HUES64 (cell line): ENCODE measurements at regions not wholly inside any gene's neighbourhood (a gene's known extent, or its start where the extent isn't known, plus 50 kb on each side); places are given as distances from the start of the nearest gene placed in this dataset.

Source experiments
- H3K27ac ChIP-seq: 2 replicates; pipeline ENCODE4 v1.7.0; 2013; ENCODE audit warnings: low read depth, low read length, inconsistent platforms
- H3K27me3 ChIP-seq: 2 replicates; pipeline ENCODE4 v1.6.1; 2013; ENCODE audit warnings: mild to moderate bottlenecking, low read length; ENCODE audit not compliant: insufficient read depth
- H3K36me3 ChIP-seq: 2 replicates; pipeline ENCODE4 v1.6.1; 2013; ENCODE audit warnings: mild to moderate bottlenecking, low read length; ENCODE audit not compliant: insufficient read depth
- H3K4me1 ChIP-seq: 2 replicates; pipeline ENCODE4 v1.6.1; 2013; ENCODE audit warnings: mild to moderate bottlenecking, low read length, moderate library complexity; ENCODE audit not compliant: insufficient read depth
- H3K4me3 ChIP-seq: 2 replicates; pipeline ENCODE4 v1.5.1; 2013; ENCODE audit warnings: mild to moderate bottlenecking, low read length, moderate library complexity
- H3K9ac ChIP-seq: 2 replicates; pipeline ENCODE4 v1.6.1; 2013; ENCODE audit warnings: mild to moderate bottlenecking, low read depth, low read length
- H3K9me3 ChIP-seq: 2 replicates; pipeline ENCODE4 v1.6.1; 2013; ENCODE audit warnings: low read depth, low read length; ENCODE audit not compliant: insufficient read depth
- WGBS: fragments of 150-250, 120-280 bp; methylation state at CpG from one replicate; pipeline ENCODE4 v1.1.7; 2013; ENCODE audit warnings: missing lambda C conversion rate; 5-methylcytosine and 5-hydroxymethylcytosine counted together

GRCh38 chr15:67892559-67893377 lies 52.9 kb upstream of the RNU6-1 start:
- H3K4me3 ChIP-seq, result no peak overlapping the region
- 100% methylated on average over 1 of the region's 2 CpGs for WGBS
- H3K36me3 ChIP-seq, result no peaks in the 10 kb centered on the region
- H3K9me3 ChIP-seq, result no peaks in the 10 kb centered on the region
- H3K27me3 ChIP-seq, result no peaks in the 10 kb centered on the region
- H3K9ac ChIP-seq, result no peak overlapping the region
- no peak overlapping the region for H3K27ac ChIP-seq
- no peaks in the 10 kb centered on the region for H3K4me1 ChIP-seq

GRCh38 chr15:67895237-67895636 lies 55.4 kb upstream of the RNU6-1 start:
- Histone ChIP-seq H3K4me1 (no peaks in the 10 kb centered on the region), H3K4me3 (no peak overlapping the region), H3K9ac (no peak overlapping the region), H3K36me3 (no peaks in the 10 kb centered on the region), H3K9me3 (no peaks in the 10 kb centered on the region), H3K27me3 (no peaks in the 10 kb centered on the region), H3K27ac (no peak overlapping the region)

GRCh38 chr15:67897646-67898339 lies 57.9 kb upstream of the RNU6-1 start:
- 78% methylated on average over 2 of the region's 3 CpGs for WGBS
- H3K27ac ChIP-seq, result no peak overlapping the region
- no peaks in the 10 kb centered on the region for H3K36me3 ChIP-seq
- no peak overlapping the region for H3K4me3 ChIP-seq
- no peaks in the 10 kb centered on the region for H3K9me3 ChIP-seq
- H3K9ac ChIP-seq, result no peak overlapping the region
- no peaks in the 10 kb centered on the region for H3K27me3 ChIP-seq
- H3K4me1 ChIP-seq, result no peaks in the 10 kb centered on the region

- Histone ChIP-seq H3K27ac (no peak overlapping the region), H3K9me3 (peaks cover 9% of the 10 kb centered on the region; the same call in 1 of the 2 replicates), H3K27me3 (no peaks in the 10 kb centered on the region), H3K4me3 (no peak overlapping the region), H3K36me3 (no peaks in the 10 kb centered on the region), H3K9ac (no peak overlapping the region), H3K4me1 (no peaks in the 10 kb centered on the region)
- WGBS, result 95% methylated on average over 9 of the region's 9 CpGs
Measured at GRCh38 chr15:67899596-67900283, 59.9 kb upstream of the RNU6-1 start.

- Histone ChIP-seq H3K27ac (no peak overlapping the region), H3K27me3 (no peaks in the 10 kb centered on the region), H3K36me3 (no peaks in the 10 kb centered on the region), H3K4me1 (no peaks in the 10 kb centered on the region), H3K9ac (no peak overlapping the region), H3K4me3 (no peak overlapping the region), H3K9me3 (peaks cover 9% of the 10 kb centered on the region; the same call in 1 of the 2 replicates)
- WGBS, result 98% methylated on average over 2 of the region's 2 CpGs
Measured at GRCh38 chr15:67900621-67901147, 60.8 kb upstream of the RNU6-1 start.

- Histone ChIP-seq H3K4me1 (no peaks in the 10 kb centered on the region), H3K9ac (no peak overlapping the region), H3K27ac (no peak overlapping the region), H3K9me3 (peaks cover 9% of the 10 kb centered on the region; the same call in 1 of the 2 replicates), H3K4me3 (no peak overlapping the region), H3K36me3 (no peaks in the 10 kb centered on the region), H3K27me3 (no peaks in the 10 kb centered on the region)
- 100% methylated on average over 1 of the region's 1 CpG for WGBS
Measured at GRCh38 chr15:67901922-67902321, 62.1 kb upstream of the RNU6-1 start.

- Histone ChIP-seq H3K9ac (no peak overlapping the region), H3K4me3 (no peak overlapping the region), H3K4me1 (no peaks in the 10 kb centered on the region), H3K9me3 (peaks cover 9% of the 10 kb centered on the region; the same call in 1 of the 2 replicates), H3K36me3 (no peaks in the 10 kb centered on the region), H3K27me3 (no peaks in the 10 kb centered on the region), H3K27ac (no peak overlapping the region; the same call in 1 of the 2 replicates)
- WGBS, result 83% methylated on average over 9 of the region's 9 CpGs
Measured at GRCh38 chr15:67902579-67903009, 62.7 kb upstream of the RNU6-1 start.

- no peaks in the 10 kb centered on the region for H3K4me1 ChIP-seq
- H3K9ac ChIP-seq, result no peak overlapping the region
- H3K4me3 ChIP-seq, result no peak overlapping the region
- peaks cover 9% of the 10 kb centered on the region; the same call in 1 of the 2 replicates for H3K9me3 ChIP-seq
- no peak overlapping the region for H3K27ac ChIP-seq
- no peaks in the 10 kb centered on the region for H3K36me3 ChIP-seq
- H3K27me3 ChIP-seq, result no peaks in the 10 kb centered on the region
Measured at GRCh38 chr15:67903708-67904107, 63.9 kb upstream of the RNU6-1 start.

GRCh38 chr15:67905628-67906027 lies 65.8 kb upstream of the RNU6-1 start:
- H3K4me3 ChIP-seq, result no peak overlapping the region
- no peaks in the 10 kb centered on the region for H3K4me1 ChIP-seq
- H3K27ac ChIP-seq, result no peak overlapping the region
- 90% methylated on average over 1 of the region's 1 CpG for WGBS
- peaks cover 17% of the 10 kb centered on the region for H3K9me3 ChIP-seq
- H3K9ac ChIP-seq, result no peak overlapping the region
- H3K36me3 ChIP-seq, result no peaks in the 10 kb centered on the region
- H3K27me3 ChIP-seq, result no peaks in the 10 kb centered on the region

- Histone ChIP-seq H3K9ac (no peak overlapping the region), H3K27me3 (no peaks in the 10 kb centered on the region), H3K4me3 (no peak overlapping the region), H3K9me3 (peaks cover 17% of the 10 kb centered on the region), H3K36me3 (no peaks in the 10 kb centered on the region), H3K4me1 (no peaks in the 10 kb centered on the region), H3K27ac (no peak overlapping the region)
Measured at GRCh38 chr15:67906382-67906781, 66.5 kb upstream of the RNU6-1 start.

- no peaks in the 10 kb centered on the region for H3K27me3 ChIP-seq
- H3K4me3 ChIP-seq, result no peak overlapping the region
- H3K27ac ChIP-seq, result no peak overlapping the region
- H3K4me1 ChIP-seq, result no peaks in the 10 kb centered on the region
- H3K9ac ChIP-seq, result no peak overlapping the region
- peaks cover 17% of the 10 kb centered on the region for H3K9me3 ChIP-seq
- H3K36me3 ChIP-seq, result no peaks in the 10 kb centered on the region
- WGBS, result 90% methylated on average over 2 of the region's 2 CpGs
Measured at GRCh38 chr15:67907184-67907723, 67.4 kb upstream of the RNU6-1 start.
